H1 (cell line): ENCODE measurements at regions not wholly inside any gene's neighbourhood (a gene's known extent, or its start where the extent isn't known, plus 50 kb on each side); places are given as distances from the start of the nearest gene placed in this dataset.

Source experiments
- CTCF ChIA-PET: fragments of 300-600 bp; sonication (Branson Sonifier 250); formaldehyde crosslinking; loops from one replicate; lab custom pipeline; 2021; ENCODE audit not compliant: partially characterized antibody; lab: Charles Lee
- POLR2A ChIA-PET: fragments of 300-600 bp; sonication (Branson Sonifier 250); formaldehyde crosslinking; loops from one replicate; lab custom pipeline; 2021; ENCODE audit warnings: inconsistent platforms; ENCODE audit not compliant: partially characterized antibody; lab: Charles Lee
- DNase-seq, 2 experiments: peaks; one replicate each; pipeline versions ENCODE4 v3.0.0 to v3.0.0-alpha.2; 2010 to 2022; ENCODE audit warnings: low spot score in 2 of 2, low read depth in 1 of 2, mixed read lengths in 1 of 2
- FAIRE-seq: peaks from 2 replicates; lab custom pipeline; 2011; peaks lifted over from hg19 to GRCh38; lab: Jason Lieb, UNC
- H2AFZ ChIP-seq: 2 replicates; pipeline ENCODE4 v1.8.1; 2012; ENCODE audit warnings: low read length, inconsistent platforms
- H2AK5ac ChIP-seq: 2 replicates; pipeline ENCODE4 v1.6.1; 2013; ENCODE audit warnings: low read depth, low read length
- H2BK120ac ChIP-seq: replicated peaks from 2 replicates; pipeline ENCODE3; 2013; ENCODE audit warnings: low read depth, low read length, inconsistent platforms
- H2BK12ac ChIP-seq: 2 replicates; pipeline ENCODE4 v1.6.1; 2013; ENCODE audit warnings: low read depth, low read length
- H2BK15ac ChIP-seq: 2 replicates; pipeline ENCODE4 v1.6.1; 2013; ENCODE audit warnings: low read length
- H2BK20ac ChIP-seq: 2 replicates; pipeline ENCODE4 v1.6.1; 2013; ENCODE audit warnings: low read length
- H2BK5ac ChIP-seq: 2 replicates; pipeline ENCODE4 v1.6.1; 2013; ENCODE audit warnings: low read depth, low read length
- H3K14ac ChIP-seq: 2 replicates; pipeline ENCODE4 v1.6.1; 2013; ENCODE audit warnings: inconsistent platforms; ENCODE audit not compliant: insufficient read length
- H3K18ac ChIP-seq: 2 replicates; pipeline ENCODE4 v1.6.1; 2013; ENCODE audit warnings: low read length; ENCODE audit errors: extremely low read depth
- H3K23ac ChIP-seq: 2 replicates; pipeline ENCODE4 v1.6.1; 2013; ENCODE audit warnings: inconsistent platforms; ENCODE audit not compliant: insufficient read length
- H3K23me2 ChIP-seq: 2 replicates; pipeline ENCODE4 v1.6.1; 2013; ENCODE audit warnings: low read depth, low read length
- H3K27ac ChIP-seq: 2 replicates; pipeline ENCODE4 v1.6.1; 2011; ENCODE audit warnings: low read depth, low read length, inconsistent platforms
- H3K27me3 ChIP-seq, 4 experiments: replicated peaks in 1 of 4; 1 replicate in 1 of 4; 2 replicates in 3 of 4; pipeline versions ENCODE4 v1.6.1 to v1.8.1; 2011 to 2013; ENCODE audit warnings: low read length in 3 of 4, mild to moderate bottlenecking in 3 of 4, inconsistent platforms in 2 of 4, mixed read lengths in 2 of 4, moderate library complexity in 1 of 4; ENCODE audit not compliant: control insufficient read depth in 3 of 4, insufficient read depth in 3 of 4; ENCODE audit errors: extremely low read depth in 1 of 4
- H3K36me3 ChIP-seq, 4 experiments: 2 replicates each; pipeline versions ENCODE4 v1.6.1 to v1.8.1; 2011 to 2013; ENCODE audit warnings: mild to moderate bottlenecking in 4 of 4, low read length in 3 of 4, moderate library complexity in 2 of 4, control low read depth in 1 of 4, inconsistent platforms in 1 of 4; ENCODE audit not compliant: insufficient read depth in 4 of 4, control insufficient read depth in 2 of 4
- H3K4ac ChIP-seq: replicated peaks from 2 replicates; pipeline ENCODE3; 2013; ENCODE audit warnings: low read length, low read depth, mixed read lengths, inconsistent platforms; ENCODE audit not compliant: insufficient read length
- H3K4me1 ChIP-seq, 4 experiments: replicated peaks in 1 of 4; 1 replicate in 1 of 4; 2 replicates in 3 of 4; pipeline versions ENCODE4 v1.6.1 to v1.8.1; 2011 to 2013; ENCODE audit warnings: low read length in 3 of 4, inconsistent platforms in 2 of 4, mixed read lengths in 1 of 4; ENCODE audit not compliant: insufficient read depth in 4 of 4, control insufficient read depth in 3 of 4
- H3K4me2 ChIP-seq, 2 experiments: 2 replicates each; pipeline versions ENCODE4 v1.6.1 to v1.8.1; 2011 to 2013; ENCODE audit warnings: low read depth in 2 of 2, low read length in 2 of 2, control low read depth in 1 of 2, inconsistent platforms in 1 of 2, mild to moderate bottlenecking in 1 of 2; ENCODE audit not compliant: insufficient read depth in 1 of 2
- H3K4me3 ChIP-seq, 4 experiments: fragments of 200-600, 300-600 bp in 1 of 4; sonication (generic), shearing (Covaris generic), sonication (Bioruptor Twin) in 1 of 4; 2 replicates each; pipeline versions ENCODE4 v1.5.1 to v1.8.1; 2011 to 2016; ENCODE audit warnings: low read length in 4 of 4, low read depth in 3 of 4, control low read depth in 2 of 4, inconsistent platforms in 2 of 4, mild to moderate bottlenecking in 2 of 4, mixed read lengths in 1 of 4, moderate library complexity in 1 of 4; ENCODE audit not compliant: insufficient read depth in 2 of 4; ENCODE audit errors: extremely low read depth in 1 of 4
- H3K56ac ChIP-seq: replicated peaks from 2 replicates; pipeline ENCODE3; 2013; ENCODE audit warnings: low read depth, mild to moderate bottlenecking, mixed read lengths, low read length, inconsistent platforms; ENCODE audit not compliant: insufficient read length
- H3K79me1 ChIP-seq: 2 replicates; pipeline ENCODE4 v1.6.1; 2013; ENCODE audit warnings: low read depth, low read length, control low read depth
- H3K79me2 ChIP-seq, 2 experiments: 2 replicates each; pipeline versions ENCODE4 v1.6.1 to v1.8.1; 2012 to 2013; ENCODE audit warnings: low read length in 2 of 2, mild to moderate bottlenecking in 2 of 2, inconsistent platforms in 1 of 2; ENCODE audit not compliant: insufficient read depth in 2 of 2, control insufficient read depth in 1 of 2
- H3K9ac ChIP-seq, 4 experiments: replicated peaks in 1 of 4; 1 replicate in 1 of 4; 2 replicates in 3 of 4; pipeline versions ENCODE4 v1.6.1 to v1.8.1; 2011 to 2013; ENCODE audit warnings: low read depth in 3 of 4, low read length in 3 of 4, control low read depth in 2 of 4, mild to moderate bottlenecking in 2 of 4, moderate library complexity in 2 of 4, inconsistent platforms in 1 of 4; ENCODE audit errors: extremely low read depth in 1 of 4
- H3K9me3 ChIP-seq, 2 experiments: 2 replicates each; pipeline versions ENCODE4 v1.6.1 to v1.8.1; 2012 to 2013; ENCODE audit warnings: mild to moderate bottlenecking in 2 of 2, moderate library complexity in 2 of 2, control low read depth in 1 of 2, inconsistent platforms in 1 of 2, low read depth in 1 of 2, low read length in 1 of 2, mixed read lengths in 1 of 2; ENCODE audit not compliant: insufficient read depth in 2 of 2
- H4K20me1 ChIP-seq, 2 experiments: replicated peaks in 1 of 2; 2 replicates each; pipeline versions ENCODE3 to v1.8.1; 2011 to 2013; ENCODE audit warnings: inconsistent platforms in 2 of 2, low read length in 2 of 2, mild to moderate bottlenecking in 1 of 2; ENCODE audit not compliant: insufficient read depth in 2 of 2, control insufficient read depth in 1 of 2
- H4K5ac ChIP-seq: 2 replicates; pipeline ENCODE4 v1.6.1; 2013; ENCODE audit warnings: low read length, low read depth, mixed read lengths, inconsistent platforms; ENCODE audit not compliant: insufficient read length
- H4K8ac ChIP-seq: 2 replicates; pipeline ENCODE4 v1.8.0; 2013; ENCODE audit warnings: mild to moderate bottlenecking, moderate library complexity, low read length, inconsistent platforms; ENCODE audit not compliant: insufficient read depth; ENCODE audit errors: extremely low read depth
- H4K91ac ChIP-seq: replicated peaks from 2 replicates; pipeline ENCODE3; 2013; ENCODE audit warnings: low read length, mixed read lengths, inconsistent platforms; ENCODE audit not compliant: insufficient read length
- CHD1 ChIP-seq: IDR thresholded peaks from 2 replicates; pipeline ENCODE4 v1.6.1; 2012; ENCODE audit warnings: low read depth, low read length, improper control_type of control experiment
- CHD2 ChIP-seq: IDR thresholded peaks from 2 replicates; pipeline ENCODE4 v1.6.1; 2012; ENCODE audit warnings: low read length, improper control_type of control experiment
- CREB1 ChIP-seq: IDR thresholded peaks from 2 replicates; pipeline ENCODE4 v1.6.1; 2012; ENCODE audit warnings: inconsistent platforms
- EGR1 ChIP-seq: IDR thresholded peaks from 2 replicates; pipeline ENCODE4 v1.6.1; 2011; ENCODE audit warnings: low read depth, low read length, borderline replicate concordance
- HDAC2 ChIP-seq, 2 experiments: fragments of 300-600 bp in 1 of 2; sonication (generic) in 1 of 2; IDR thresholded peaks; 2 replicates each; pipeline ENCODE4 v1.6.1; 2011 to 2012; ENCODE audit warnings: low read depth in 2 of 2, low read length in 2 of 2, mild to moderate bottlenecking in 2 of 2, moderate library complexity in 2 of 2, borderline replicate concordance in 1 of 2, inconsistent platforms in 1 of 2
- JUN ChIP-seq: IDR thresholded peaks from 2 replicates; pipeline ENCODE4 v1.6.1; 2011; ENCODE audit warnings: low read depth, mild to moderate bottlenecking, improper control_type of control experiment, low read length
- MAFK ChIP-seq: IDR thresholded peaks from 2 replicates; pipeline ENCODE4 v1.6.1; 2012; ENCODE audit warnings: low read depth, mild to moderate bottlenecking, improper control_type of control experiment, low read length
- POLR2A ChIP-seq, 2 experiments: IDR thresholded peaks; 1 replicate in 1 of 2; 2 replicates in 1 of 2; pipeline ENCODE4 v1.6.1; 2011; ENCODE audit warnings: low read depth in 2 of 2, low read length in 2 of 2, mild to moderate bottlenecking in 2 of 2; ENCODE audit errors: control extremely low read depth in 1 of 2
- RAD21 ChIP-seq, 2 experiments: IDR thresholded peaks in 1 of 2; conservative IDR thresholded peaks in 1 of 2; 2 replicates each; pipeline ENCODE4 v1.6.1; 2011; ENCODE audit warnings: low read depth in 2 of 2, low read length in 2 of 2, improper control_type of control experiment in 1 of 2, inconsistent platforms in 1 of 2, mild to moderate bottlenecking in 1 of 2, moderate library complexity in 1 of 2
- RXRA ChIP-seq: IDR thresholded peaks from 2 replicates; pipeline ENCODE4 v1.6.1; 2011; ENCODE audit warnings: low read depth, mild to moderate bottlenecking, low read length, moderate library complexity; ENCODE audit not compliant: insufficient read depth
- SP1 ChIP-seq: IDR thresholded peaks from 2 replicates; pipeline ENCODE4 v1.6.1; 2011; ENCODE audit warnings: low read depth, low read length
- SP2 ChIP-seq: IDR thresholded peaks from 2 replicates; pipeline ENCODE4 v1.6.1; 2012; ENCODE audit warnings: mild to moderate bottlenecking, low read length, inconsistent platforms
- TEAD4 ChIP-seq: IDR thresholded peaks from 2 replicates; pipeline ENCODE4 v1.6.1; 2012; ENCODE audit warnings: low read depth, low read length, inconsistent platforms, mixed read lengths
- YY1 ChIP-seq: IDR thresholded peaks from 2 replicates; pipeline ENCODE4 v1.6.1; 2011; ENCODE audit warnings: low read depth, mild to moderate bottlenecking, low read length
- WGBS, 2 experiments: shearing (Covaris generic) in 1 of 2; methylation state at CpG; one replicate each; pipeline versions ENCODE4 v1.1.6 to v1.1.7; 2013 to 2015; ENCODE audit warnings: low lambda C conversion rate in 2 of 2, mixed read lengths in 2 of 2, inconsistent platforms in 1 of 2, low coverage in 1 of 2, missing lambda C conversion rate in 1 of 2; ENCODE audit not compliant: insufficient replicate concordance in 2 of 2, insufficient coverage in 1 of 2, insufficient read length in 1 of 2; ENCODE audit errors: extremely low coverage in 1 of 2, missing lambda C conversion rate in 1 of 2; 5-methylcytosine and 5-hydroxymethylcytosine counted together

GRCh38 chr13:50286324-50286723 lies 271.1 kb downstream of the KCNRG start:
- TF ChIP-seq EGR1, result no peak
- no peak for TF ChIP-seq MAFK
- no peak for TF ChIP-seq POLR2A (IDR thresholded peaks at IDR 0.05; ENCODE audit: control extremely low read depth in 1 of 2, low read depth in 2 of 2, low read length in 2 of 2)
- no peak for TF ChIP-seq TEAD4
- no peak for TF ChIP-seq CREB1
- no peak for TF ChIP-seq JUN
- no peak for TF ChIP-seq HDAC2 (IDR thresholded peaks at IDR 0.05; ENCODE audit: borderline replicate concordance in 1 of 2, low read depth in 2 of 2, low read length in 2 of 2)
- TF ChIP-seq SP2, result no peak
- no peak for TF ChIP-seq RAD21 (IDR thresholded peaks at IDR 0.05 in 1 of 2, conservative IDR thresholded peaks at IDR 0.05 in 1 of 2; ENCODE audit: low read depth in 2 of 2, low read length in 2 of 2)
- TF ChIP-seq YY1, result no peak
- TF ChIP-seq CHD1, result no peak
- TF ChIP-seq RXRA, result no peak
- no peak for TF ChIP-seq SP1
- TF ChIP-seq CHD2, result no peak
- Histone ChIP-seq H2BK20ac (no peak overlapping the region), H3K36me3 (no peaks in the 10 kb centered on the region), H4K5ac (no peak overlapping the region), H2AK5ac (no peak overlapping the region), H2BK120ac (no peak overlapping the region), H3K79me2 (no peaks in the 10 kb centered on the region), H2BK15ac (no peak overlapping the region), H3K9ac (no peak overlapping the region), H3K79me1 (no peaks in the 10 kb centered on the region), H3K27me3 (no peaks in the 10 kb centered on the region), H3K56ac (no peak overlapping the region), H3K4ac (no peak overlapping the region), H3K14ac (no peak overlapping the region), H3K4me2 (no peak overlapping the region), H3K18ac (no peak overlapping the region), H3K23ac (no peak overlapping the region), H2BK5ac (no peak overlapping the region), H2AFZ (no peak overlapping the region), H4K8ac (no peak overlapping the region), H2BK12ac (no peak overlapping the region), H4K91ac (no peak overlapping the region), H3K23me2 (no peaks in the 10 kb centered on the region; the same call in 1 of the 2 replicates), H4K20me1 (no peaks in the 10 kb centered on the region), H3K9me3 (no peaks in the 10 kb centered on the region; a peak in 1 of 4 replicates), H3K4me1 (peaks cover 0 to 6% (median 5%) of the 10 kb centered on the region in 4 experiments; a peak in 3 of 7 replicates), H3K4me3 (no peak overlapping the region), H3K27ac (no peak overlapping the region)
- FAIRE-seq, result no peak
- POLR2A ChIA-PET, result no interaction called here
- CTCF ChIA-PET, result interaction anchor here (1.7 kb wide), 1 partner anchor 626 kb away, joined by 3 read pairs; no protein-coding TSS in a partner anchor
- DNase-seq, result no peak
- 91% methylated on average over 3 of the region's 3 CpGs; no CpG with 5 or more reads in 1 of the 2 experiments for WGBS, 2 experiments
